Right atrium auricular region (tissue), 2 donors: ENCODE measurements at regions not wholly inside any gene's neighbourhood (a gene's known extent, or its start where the extent isn't known, plus 50 kb on each side); places are given as distances from the start of the nearest gene placed in this dataset.

Source experiments
- DNase-seq: peaks from one replicate; pipeline ENCODE4 v3.0.0-alpha.2; 2019; ENCODE audit warnings: low spot score
- H3K27ac ChIP-seq, 2 donors: fragments of 200-600 bp; sonication (generic); 1 replicate in 1 of 2; 2 replicates in 1 of 2; pipeline ENCODE4 v1.5.1; 2016 to 2019
- H3K27me3 ChIP-seq, 2 donors: fragments of 200-600 bp; sonication (generic); one replicate each; pipeline versions ENCODE4 v1.5.1 to v1.6.0; 2017 to 2019
- H3K36me3 ChIP-seq: fragments of 200-600 bp; sonication (generic); one replicate; pipeline ENCODE4 v1.5.1; 2016
- H3K4me1 ChIP-seq, 2 donors: fragments of 200-600 bp; sonication (generic); one replicate each; pipeline versions ENCODE4 v1.5.1 to v1.6.0; 2017 to 2019
- H3K4me3 ChIP-seq, 2 donors: fragments of 200-600 bp; sonication (generic); 1 replicate in 1 of 2; 2 replicates in 1 of 2; pipeline ENCODE4 v1.5.1; 2017 to 2019; ENCODE audit warnings: mild to moderate bottlenecking in 1 of 2, moderate library complexity in 1 of 2
- H3K9me3 ChIP-seq, 2 donors: fragments of 200-600 bp; sonication (generic); one replicate each; pipeline ENCODE4 v1.5.1; 2019
- TF ChIP-seq, protein P1 (sequence below), 2 donors: fragments of 200-600 bp; sonication (generic); IDR thresholded peaks; one replicate each; pipeline ENCODE4 v1.5.1; 2019; ENCODE audit warnings: antibody characterized with exemption in 2 of 2

DNA sequence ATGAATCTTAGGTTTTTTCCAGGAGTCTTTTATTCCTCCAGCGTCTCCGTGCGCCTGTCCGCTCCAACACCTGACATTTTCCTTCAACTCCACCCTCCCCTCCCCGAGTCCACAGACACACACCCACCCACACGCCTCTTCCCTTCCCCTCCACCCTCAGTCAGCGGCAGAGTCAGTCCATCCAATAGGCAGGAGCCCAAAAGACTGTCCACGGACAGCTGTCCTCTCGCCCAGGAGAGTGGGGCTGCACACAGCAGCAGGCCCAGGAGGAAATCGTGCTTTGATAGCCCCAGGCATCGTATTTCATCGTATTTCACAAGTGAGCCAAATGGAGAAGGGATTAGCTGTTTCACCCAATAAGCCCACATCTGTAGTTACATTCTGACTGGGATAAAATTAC is 285.1 kb downstream of the ZEB1 start:
- no peak for DNase-seq
- TF ChIP-seq, protein P1, sequence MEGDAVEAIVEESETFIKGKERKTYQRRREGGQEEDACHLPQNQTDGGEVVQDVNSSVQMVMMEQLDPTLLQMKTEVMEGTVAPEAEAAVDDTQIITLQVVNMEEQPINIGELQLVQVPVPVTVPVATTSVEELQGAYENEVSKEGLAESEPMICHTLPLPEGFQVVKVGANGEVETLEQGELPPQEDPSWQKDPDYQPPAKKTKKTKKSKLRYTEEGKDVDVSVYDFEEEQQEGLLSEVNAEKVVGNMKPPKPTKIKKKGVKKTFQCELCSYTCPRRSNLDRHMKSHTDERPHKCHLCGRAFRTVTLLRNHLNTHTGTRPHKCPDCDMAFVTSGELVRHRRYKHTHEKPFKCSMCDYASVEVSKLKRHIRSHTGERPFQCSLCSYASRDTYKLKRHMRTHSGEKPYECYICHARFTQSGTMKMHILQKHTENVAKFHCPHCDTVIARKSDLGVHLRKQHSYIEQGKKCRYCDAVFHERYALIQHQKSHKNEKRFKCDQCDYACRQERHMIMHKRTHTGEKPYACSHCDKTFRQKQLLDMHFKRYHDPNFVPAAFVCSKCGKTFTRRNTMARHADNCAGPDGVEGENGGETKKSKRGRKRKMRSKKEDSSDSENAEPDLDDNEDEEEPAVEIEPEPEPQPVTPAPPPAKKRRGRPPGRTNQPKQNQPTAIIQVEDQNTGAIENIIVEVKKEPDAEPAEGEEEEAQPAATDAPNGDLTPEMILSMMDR (IDR thresholded peaks at IDR 0.05), result no peak
- H3K9me3 ChIP-seq, result no peaks in the 10 kb centered on the region
- no peaks in the 10 kb centered on the region for H3K27me3 ChIP-seq
- peaks cover 0 to 17% of the 10 kb centered on the region in 2 donors for H3K4me1 ChIP-seq
- peak overlapping the region in 1 of 2 donors; percentile 65 for H3K4me3 ChIP-seq
- no peaks in the 10 kb centered on the region for H3K36me3 ChIP-seq
- peak overlapping the region; percentile 90 to 94 for H3K27ac ChIP-seq

DNA sequence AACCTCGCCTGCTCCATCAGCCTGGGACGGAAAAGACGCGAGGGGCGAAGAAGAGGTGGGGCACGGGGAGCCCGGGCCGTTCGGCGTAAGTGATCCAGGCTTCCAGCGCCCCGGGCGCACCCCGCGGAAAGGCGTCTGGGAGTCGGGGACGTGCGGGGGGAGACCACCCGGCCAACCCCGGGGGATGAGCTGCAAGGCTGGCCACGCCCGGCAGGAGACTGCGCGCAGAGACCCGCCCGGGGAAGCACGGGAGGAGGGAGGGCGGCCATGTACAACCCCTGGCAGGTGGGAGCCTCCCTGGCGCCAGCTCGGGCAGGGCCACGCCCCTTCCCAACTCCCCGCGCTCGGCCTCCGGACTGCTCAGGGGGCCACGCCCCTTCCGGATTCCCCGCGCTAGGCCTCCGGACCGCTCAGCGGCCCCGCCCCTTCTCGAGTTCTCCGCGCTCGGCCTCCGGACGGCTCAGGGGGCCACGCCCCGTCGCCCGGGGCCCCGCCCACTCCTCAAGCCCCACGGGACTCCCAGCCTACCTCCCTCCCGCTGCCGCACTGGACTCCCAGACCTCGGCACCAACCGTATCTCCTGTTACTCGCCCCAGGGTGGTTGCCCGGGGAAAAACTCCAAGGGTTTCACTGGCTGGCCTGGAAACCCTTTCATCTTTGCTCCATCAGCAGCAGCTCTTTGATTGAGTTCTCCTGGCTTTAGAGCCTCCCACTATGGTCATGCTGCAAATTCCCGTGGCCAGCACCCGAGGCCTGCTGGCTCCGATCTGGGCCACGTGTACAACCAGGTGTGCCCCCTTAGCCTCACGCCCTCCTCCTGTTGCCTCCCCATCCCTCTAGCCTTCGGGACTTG is 284.4 kb downstream of the ZEB1 start:
- no peaks in the 10 kb centered on the region for H3K27me3 ChIP-seq
- TF ChIP-seq, protein P1 (IDR thresholded peaks at IDR 0.05), result no peak
- H3K4me1 ChIP-seq, result peaks cover 0 to 17% of the 10 kb centered on the region in 2 donors
- no peaks in the 10 kb centered on the region for H3K9me3 ChIP-seq
- no peaks in the 10 kb centered on the region for H3K36me3 ChIP-seq
- DNase-seq, result peak; percentile 93
- peak overlapping the region; percentile 90 to 94 for H3K27ac ChIP-seq
- peak overlapping the region; percentile 58 to 65 for H3K4me3 ChIP-seq

DNA sequence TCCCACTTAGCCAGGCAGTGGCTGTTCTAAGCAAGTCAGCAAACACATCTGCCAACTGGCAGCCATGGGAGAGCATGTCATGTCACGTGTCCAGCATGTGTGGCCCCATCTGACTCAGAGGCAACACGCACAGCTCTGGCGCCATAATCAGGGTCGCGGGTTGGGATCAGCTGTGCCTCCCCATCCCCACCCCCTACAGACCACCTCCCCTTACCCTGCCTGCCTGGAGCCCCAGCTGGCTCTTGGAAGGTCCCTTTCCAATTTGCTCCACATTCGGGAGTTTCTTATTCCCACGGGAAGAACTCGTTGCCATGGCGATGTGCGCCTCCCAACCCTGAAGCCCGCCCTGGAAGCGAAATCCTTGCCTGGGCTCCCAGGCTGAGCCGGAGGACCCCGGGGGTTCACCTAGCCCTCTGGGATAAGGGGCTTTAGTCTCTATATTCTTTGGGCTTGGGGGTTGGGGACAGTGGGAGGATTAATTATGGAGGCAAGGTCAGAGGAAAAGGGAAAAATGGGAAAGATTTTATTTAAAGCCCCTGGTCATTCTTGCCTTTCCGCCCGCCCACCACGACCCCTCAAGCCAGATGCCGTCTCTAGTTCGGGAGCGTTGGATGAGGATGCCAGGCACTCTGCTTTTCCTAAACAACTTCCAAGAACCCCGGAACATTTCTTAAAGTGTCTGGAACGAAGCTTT is 283.7 kb downstream of the ZEB1 start:
- Histone ChIP-seq H3K36me3 (no peaks in the 10 kb centered on the region), H3K9me3 (no peaks in the 10 kb centered on the region), H3K4me1 (peaks cover 0 to 17% of the 10 kb centered on the region in 2 donors), H3K4me3 (peak overlapping the region; percentile 58 to 65), H3K27ac (peak overlapping the region; percentile 90 to 94), H3K27me3 (no peaks in the 10 kb centered on the region)
- DNase-seq, result peak; percentile 95
- TF ChIP-seq, protein P1 (IDR thresholded peaks at IDR 0.05), result no peak

DNA sequence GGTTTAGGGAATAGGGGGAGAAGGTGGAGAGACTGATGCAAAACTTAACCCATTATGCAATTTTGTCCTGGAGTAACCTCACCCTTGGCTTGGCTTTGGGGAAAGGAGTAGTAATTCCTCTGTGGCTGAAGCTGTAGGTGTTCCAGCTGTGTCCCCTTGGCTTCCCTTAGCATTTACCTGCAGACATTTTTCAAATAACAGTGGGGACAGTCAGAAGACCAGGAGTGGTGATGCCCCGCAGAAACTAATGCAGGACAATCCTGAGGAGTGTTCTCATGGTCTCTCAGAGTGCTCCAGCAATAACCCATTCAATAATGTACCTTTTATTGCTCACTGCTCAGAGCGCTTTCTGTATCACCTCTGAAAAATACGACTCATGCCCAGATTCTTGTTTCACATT is 282.1 kb downstream of the ZEB1 start:
- Histone ChIP-seq H3K36me3 (no peaks in the 10 kb centered on the region), H3K9me3 (no peaks in the 10 kb centered on the region), H3K27ac (no peak overlapping the region), H3K4me1 (peaks cover 0 to 17% of the 10 kb centered on the region in 2 donors), H3K4me3 (no peak overlapping the region), H3K27me3 (no peaks in the 10 kb centered on the region)
- no peak for DNase-seq
- TF ChIP-seq, protein P1 (IDR thresholded peaks at IDR 0.05), result no peak

DNA sequence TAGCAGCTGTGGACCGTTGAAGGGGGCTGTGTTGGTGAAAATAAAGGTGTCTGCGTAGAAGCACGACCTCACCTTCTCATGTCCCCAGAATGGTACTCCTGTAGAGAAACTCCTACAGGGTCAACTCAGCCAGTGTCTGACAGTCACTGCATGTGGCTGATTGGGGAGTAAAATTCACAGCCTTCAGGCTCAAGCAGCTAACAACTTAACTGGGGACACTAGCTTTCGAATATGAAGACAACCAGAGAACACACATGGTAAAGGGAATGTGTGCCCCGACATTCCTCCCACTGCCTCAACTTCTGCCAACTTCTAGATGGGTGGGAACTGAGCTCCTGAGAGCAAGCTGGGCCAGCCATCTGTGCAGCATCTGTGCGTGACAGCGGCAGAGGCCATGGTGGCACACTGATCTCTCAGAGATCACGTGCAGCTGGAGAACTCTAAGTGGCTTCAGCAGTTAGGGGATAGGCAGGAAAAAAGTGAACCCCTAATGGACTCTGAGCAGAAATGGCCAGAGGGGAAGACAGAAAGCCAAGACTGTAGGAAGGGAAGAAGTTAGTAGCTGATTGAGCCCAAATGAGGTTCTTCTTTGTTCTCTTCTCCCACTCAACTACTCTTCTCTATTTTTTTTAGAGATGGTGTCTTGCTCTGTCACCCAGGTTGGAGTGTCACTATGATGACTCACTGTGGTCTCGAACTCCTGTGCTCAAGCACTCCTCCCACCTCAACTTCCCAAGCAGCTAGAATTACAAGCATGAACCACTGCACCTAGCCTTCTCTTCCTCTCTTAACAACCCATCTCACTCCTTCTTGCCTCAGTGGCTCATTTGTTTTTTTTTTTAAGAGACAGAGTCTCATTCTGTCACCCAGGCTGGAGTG is 280.8 kb downstream of the ZEB1 start:
- H3K9me3 ChIP-seq, result no peaks in the 10 kb centered on the region
- no peaks in the 10 kb centered on the region for H3K27me3 ChIP-seq
- TF ChIP-seq, protein P1 (IDR thresholded peaks at IDR 0.05), result no peak
- no peak overlapping the region for H3K4me3 ChIP-seq
- no peak overlapping the region for H3K27ac ChIP-seq
- no peaks in the 10 kb centered on the region for H3K36me3 ChIP-seq
- H3K4me1 ChIP-seq, result peaks cover 0 to 17% of the 10 kb centered on the region in 2 donors
- no peak for DNase-seq
